ENCODE measurements at regions not wholly inside any gene's neighbourhood (a gene's known extent, or its start where the extent isn't known, plus 50 kb on each side); places are given as distances from the start of the nearest gene placed in this dataset.

- DNase-seq (ENCODE audit: low read depth) = no peak
These were observed 1430.0 kb downstream of the BRD1 start for GRCh38 chr22:48397531-48398180.

GRCh38 chr22:48396785-48397530 lies 1430.7 kb downstream of the BRD1 start:
- no peak for DNase-seq (ENCODE audit: low read depth)

GRCh38 chr22:48396091-48396784 lies 1431.4 kb downstream of the BRD1 start:
- DNase-seq (ENCODE audit: low read depth) = no peak

- DNase-seq (ENCODE audit: low read depth) = no peak
These were observed 1432.5 kb downstream of the BRD1 start for GRCh38 chr22:48395201-48395600.

- DNase-seq (ENCODE audit: low read depth) = no peak
These were observed 1432.9 kb downstream of the BRD1 start for GRCh38 chr22:48394787-48395186.

GRCh38 chr22:48393885-48394284 lies 1433.8 kb downstream of the BRD1 start:
- DNase-seq (ENCODE audit: low read depth) = no peak

- no peak for DNase-seq (ENCODE audit: low read depth)
These were observed 1434.7 kb downstream of the BRD1 start for GRCh38 chr22:48393041-48393370.

- DNase-seq (ENCODE audit: low read depth) = no peak
These were observed 1435.9 kb downstream of the BRD1 start for GRCh38 chr22:48391820-48392219.

GRCh38 chr22:48391171-48391711 lies 1436.4 kb downstream of the BRD1 start:
- no peak for DNase-seq (ENCODE audit: low read depth)

GRCh38 chr22:48389916-48390315 lies 1437.8 kb downstream of the BRD1 start:
- DNase-seq (ENCODE audit: low read depth) = no peak

GRCh38 chr22:48382197-48382596 lies 1445.5 kb downstream of the BRD1 start:
- no peak for DNase-seq (ENCODE audit: low read depth)

GRCh38 chr22:48380016-48380665 lies 1447.5 kb downstream of the BRD1 start:
- no peak for DNase-seq (ENCODE audit: low read depth)

- no peak for DNase-seq (ENCODE audit: low read depth)
These were observed 1448.3 kb downstream of the BRD1 start for GRCh38 chr22:48379371-48379770.

GRCh38 chr22:48378673-48379072 lies 1449.0 kb downstream of the BRD1 start:
- no peak for DNase-seq (ENCODE audit: low read depth)

- no peak for DNase-seq (ENCODE audit: low read depth)
These were observed 1450.5 kb downstream of the BRD1 start for GRCh38 chr22:48376936-48377712.

- DNase-seq (ENCODE audit: low read depth) = no peak
These were observed 1451.2 kb downstream of the BRD1 start for GRCh38 chr22:48376428-48376827.

GRCh38 chr22:48373626-48374173 lies 1454.0 kb downstream of the BRD1 start:
- DNase-seq (ENCODE audit: low read depth) = no peak

GRCh38 chr22:48372390-48372789 lies 1455.3 kb downstream of the BRD1 start:
- DNase-seq (ENCODE audit: low read depth) = no peak

- DNase-seq (ENCODE audit: low read depth) = no peak
These were observed 1456.3 kb downstream of the BRD1 start for GRCh38 chr22:48371391-48371790.

GRCh38 chr22:48370508-48371325 lies 1457.0 kb downstream of the BRD1 start:
- DNase-seq (ENCODE audit: low read depth) = no peak
